SK-N-SH (cell line): ENCODE measurements at regions not wholly inside any gene's neighbourhood (a gene's known extent, or its start where the extent isn't known, plus 50 kb on each side); places are given as distances from the start of the nearest gene placed in this dataset.

ENCODE experiments used
- CTCF ChIA-PET: fragments of 300-600, 350-600 bp; formaldehyde crosslinking; extraction: SDS; loops from one replicate; lab custom pipeline; 2021; lab: Yijun Ruan, JAX
- POLR2A ChIA-PET: fragments of 350-600 bp; sonication (Branson Sonifier 250); formaldehyde crosslinking; extraction: SDS; loops from one replicate; lab custom pipeline; 2020; ENCODE audit warnings: antibody characterized with exemption, inconsistent platforms; lab: Yijun Ruan, JAX
- DNase-seq: peaks from one replicate; pipeline ENCODE4 v3.0.0; 2012
- H2AFZ ChIP-seq: fragments of 200-600 bp; sonication (generic); 2 replicates; pipeline ENCODE4 v1.8.1; 2016; ENCODE audit warnings: antibody characterized with exemption, mild to moderate bottlenecking, low read depth
- H3F3A ChIP-seq: fragments of 200-600 bp; sonication (generic); replicated peaks from 2 replicates; pipeline ENCODE3; 2016; ENCODE audit warnings: antibody characterized with exemption, mild to moderate bottlenecking; ENCODE audit not compliant: insufficient read depth
- H3K27ac ChIP-seq, 2 experiments: fragments of 200-500 bp in 1 of 2; fragments of 200-600 bp in 1 of 2; sonication (Bioruptor generic) in 1 of 2; sonication (generic), shearing (Covaris generic) in 1 of 2; 2 replicates each; pipeline versions ENCODE4 v1.5.1 to v1.6.1; 2014 to 2016; ENCODE audit warnings: low read depth in 2 of 2, inconsistent platforms in 1 of 2, low read length in 1 of 2, mild to moderate bottlenecking in 1 of 2, mixed read lengths in 1 of 2
- H3K27me3 ChIP-seq: fragments of 200-600 bp; sonication (generic), shearing (Covaris generic); 2 replicates; pipeline ENCODE4 v1.6.1; 2016; ENCODE audit warnings: mixed run types; ENCODE audit not compliant: insufficient read depth
- H3K36me3 ChIP-seq, 2 experiments: fragments of 200-500 bp in 1 of 2; fragments of 200-600 bp in 1 of 2; sonication (Bioruptor generic) in 1 of 2; sonication (generic) in 1 of 2; replicated peaks in 1 of 2; 2 replicates each; pipeline versions ENCODE3 to v1.5.1; 2014 to 2016; ENCODE audit warnings: low read length in 1 of 2, mild to moderate bottlenecking in 1 of 2; ENCODE audit not compliant: insufficient read depth in 2 of 2, control insufficient read depth in 1 of 2
- H3K4me1 ChIP-seq, 2 experiments: fragments of 200-500 bp in 1 of 2; fragments of 200-600 bp in 1 of 2; sonication (Bioruptor generic) in 1 of 2; sonication (generic), shearing (Covaris generic) in 1 of 2; 2 replicates each; pipeline versions ENCODE4 v1.5.1 to v1.6.1; 2014 to 2016; ENCODE audit warnings: low read depth in 1 of 2, low read length in 1 of 2, mixed run types in 1 of 2; ENCODE audit not compliant: insufficient read depth in 2 of 2, control insufficient read depth in 1 of 2
- H3K4me2 ChIP-seq: fragments of 200-600 bp; sonication (generic), shearing (Covaris generic); 2 replicates; pipeline ENCODE4 v1.6.1; 2017; ENCODE audit warnings: mixed run types
- H3K4me3 ChIP-seq, 2 experiments: fragments of 200-500 bp in 1 of 2; fragments of 200-600 bp in 1 of 2; sonication (Bioruptor generic) in 1 of 2; sonication (generic), shearing (Covaris generic) in 1 of 2; 2 replicates each; pipeline versions ENCODE4 v1.5.1 to v1.8.1; 2014 to 2016; ENCODE audit warnings: low read depth in 2 of 2, inconsistent platforms in 1 of 2, low read length in 1 of 2, mild to moderate bottlenecking in 1 of 2, mixed read lengths in 1 of 2, moderate library complexity in 1 of 2
- H3K79me2 ChIP-seq: fragments of 200-600 bp; sonication (generic); 2 replicates; pipeline ENCODE4 v1.8.1; 2017; ENCODE audit warnings: mild to moderate bottlenecking; ENCODE audit not compliant: insufficient read depth
- H3K9ac ChIP-seq: fragments of 200-600 bp; sonication (generic); 2 replicates; pipeline ENCODE4 v1.6.1; 2017; ENCODE audit warnings: mixed run types
- H3K9me2 ChIP-seq: fragments of 200-600 bp; sonication (generic); 2 replicates; pipeline ENCODE4 v1.6.1; 2017; ENCODE audit warnings: mixed run types
- H3K9me3 ChIP-seq: fragments of 200-600 bp; sonication (generic); 2 replicates; pipeline ENCODE4 v1.6.1; 2017; ENCODE audit warnings: mixed run types, mild to moderate bottlenecking, moderate library complexity
- H4K20me1 ChIP-seq: fragments of 200-600 bp; sonication (generic); 2 replicates; pipeline ENCODE4 v1.6.1; 2017; ENCODE audit warnings: mild to moderate bottlenecking, mixed run types; ENCODE audit not compliant: insufficient read depth
- EP300 ChIP-seq, 2 experiments: IDR thresholded peaks; 2 replicates each; pipeline versions ENCODE4 v1.4.0 to v1.6.1; 2012; ENCODE audit warnings: borderline replicate concordance in 1 of 2, low read depth in 1 of 2, low read length in 1 of 2
- EZH2phosphoT487 ChIP-seq: fragments of 200-600 bp; sonication (generic); IDR thresholded peaks from 2 replicates; pipeline ENCODE4 v1.6.1; 2017; ENCODE audit warnings: low read depth, mixed run types, mild to moderate bottlenecking, antibody characterized with exemption, moderate library complexity, borderline replicate concordance
- FOXJ3 ChIP-seq: sonication (generic); formaldehyde crosslinking; IDR thresholded peaks from 2 replicates; pipeline ENCODE4 v1.5.1; 2020; ENCODE audit warnings: mild to moderate bottlenecking, missing genetic modification reagents
- FOXM1 ChIP-seq: IDR thresholded peaks from 2 replicates; pipeline ENCODE4 v1.4.0; 2012; ENCODE audit warnings: low read depth, mild to moderate bottlenecking
- GATA2 ChIP-seq: sonication (generic); formaldehyde crosslinking; IDR thresholded peaks from 2 replicates; pipeline ENCODE4 v1.5.0; 2020; ENCODE audit warnings: mild to moderate bottlenecking, missing genetic modification reagents
- IRF3 ChIP-seq: fragments of 150-350 bp; IDR thresholded peaks from 2 replicates; pipeline ENCODE4 v1.6.1; 2016; ENCODE audit warnings: mild to moderate bottlenecking, low read depth, low read length
- PBX3 ChIP-seq: IDR thresholded peaks from 2 replicates; pipeline ENCODE4; 2012
- POLR2AphosphoS5 ChIP-seq: IDR thresholded peaks from 2 replicates; pipeline ENCODE4 v1.6.1; 2012; ENCODE audit warnings: low read depth, low read length
- REST ChIP-seq: IDR thresholded peaks from 2 replicates; pipeline ENCODE4 v1.6.1; 2012; ENCODE audit warnings: mild to moderate bottlenecking, low read depth, low read length, moderate library complexity
- RFX5 ChIP-seq: IDR thresholded peaks from 2 replicates; pipeline ENCODE4 v1.6.1; 2012; ENCODE audit warnings: mild to moderate bottlenecking, improper control_type of control experiment, low read length
- RXRA ChIP-seq: IDR thresholded peaks from 2 replicates; pipeline ENCODE4 v1.4.0; 2012; ENCODE audit warnings: low read depth, mild to moderate bottlenecking, borderline replicate concordance
- TCF12 ChIP-seq: IDR thresholded peaks from 2 replicates; pipeline ENCODE4 v1.4.0; 2012
- YY1 ChIP-seq: IDR thresholded peaks from 2 replicates; pipeline ENCODE4 v1.4.0; 2012; ENCODE audit warnings: low read depth, mild to moderate bottlenecking
- ZBTB33 ChIP-seq: IDR thresholded peaks from 2 replicates; pipeline ENCODE4 v1.4.0; 2012; ENCODE audit warnings: low read depth, borderline replicate concordance
- WGBS: methylation state at CpG from one replicate; pipeline ENCODE4 v1.1.6; 2017; ENCODE audit warnings: low lambda C conversion rate; 5-methylcytosine and 5-hydroxymethylcytosine counted together

GRCh38 chr1:30307182-30307581 lies 416.2 kb downstream of the MATN1 start:
- Histone ChIP-seq H3K4me2 (no peak overlapping the region), H4K20me1 (no peaks in the 10 kb centered on the region), H3K36me3 (no peaks in the 10 kb centered on the region), H3K27me3 (no peaks in the 10 kb centered on the region), H3K79me2 (no peaks in the 10 kb centered on the region), H3K4me1 (peaks cover 0 to 4% of the 10 kb centered on the region in 2 experiments; a peak in 1 of 4 replicates), H3K4me3 (no peak overlapping the region), H3K27ac (no peak overlapping the region), H3K9me3 (no peaks in the 10 kb centered on the region), H3K9me2 (no peaks in the 10 kb centered on the region), H3K9ac (no peak overlapping the region), H3F3A (no peaks in the 10 kb centered on the region), H2AFZ (no peak overlapping the region)
- TF ChIP-seq GATA2 (CRISPR knock-in tag): no peak
- TF ChIP-seq FOXJ3 (CRISPR knock-in tag): no peak
- no peak for TF ChIP-seq YY1
- no peak for TF ChIP-seq RFX5
- TF ChIP-seq TCF12: no peak
- TF ChIP-seq IRF3: no peak
- no peak for TF ChIP-seq REST
- no peak for TF ChIP-seq PBX3
- TF ChIP-seq EZH2phosphoT487: no peak
- TF ChIP-seq EP300 (IDR thresholded peaks at IDR 0.05; ENCODE audit: borderline replicate concordance in 1 of 2, low read depth in 1 of 2, low read length in 1 of 2): no peak
- TF ChIP-seq ZBTB33: no peak
- no peak for TF ChIP-seq FOXM1
- TF ChIP-seq RXRA: no peak
- no peak for TF ChIP-seq POLR2AphosphoS5
- WGBS: 56% methylated on average over 5 of the region's 5 CpGs
- ChIA-PET CTCF (interaction anchor here (1.0 to 1.5 kb wide), 2 partner anchors 12 to 14 kb away, joined by 3 read pairs; no protein-coding TSS in a partner anchor), POLR2A (interaction anchor here (0.6 kb wide), 1 partner anchor 51 kb away, joined by 3 read pairs; no protein-coding TSS in a partner anchor)
- DNase-seq: no peak
